CD4-positive, alpha-beta T cell treated with Interleukin-10 for 1 hour (primary cell): ENCODE measurements at regions not wholly inside any gene's neighbourhood (a gene's known extent, or its start where the extent isn't known, plus 50 kb on each side); places are given as distances from the start of the nearest gene placed in this dataset.

Experiments used
- DNase-seq: peaks from one replicate; pipeline ENCODE4 v3.0.0-alpha.2; 2020

DNA sequence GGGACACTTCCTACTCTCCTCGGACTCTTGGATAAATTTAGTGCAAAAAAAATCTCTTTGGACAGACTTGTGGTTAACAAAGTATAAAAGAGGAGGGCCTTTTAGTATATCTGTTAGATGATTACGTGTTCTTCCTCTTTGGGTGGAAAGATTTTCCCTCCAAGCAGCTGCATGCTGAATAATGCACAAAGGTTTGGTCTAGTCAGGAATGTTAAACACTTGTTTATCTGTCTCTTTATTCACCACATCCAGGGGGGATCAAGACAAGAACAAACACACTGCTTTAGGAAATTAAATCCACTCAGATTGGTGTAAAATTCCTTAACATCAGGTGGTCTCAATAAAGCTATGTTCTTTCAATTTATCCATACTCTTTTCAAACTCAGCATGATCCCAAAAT, 260.9 kb upstream of the CHD6 start:
- DNase-seq, result no peak

DNA sequence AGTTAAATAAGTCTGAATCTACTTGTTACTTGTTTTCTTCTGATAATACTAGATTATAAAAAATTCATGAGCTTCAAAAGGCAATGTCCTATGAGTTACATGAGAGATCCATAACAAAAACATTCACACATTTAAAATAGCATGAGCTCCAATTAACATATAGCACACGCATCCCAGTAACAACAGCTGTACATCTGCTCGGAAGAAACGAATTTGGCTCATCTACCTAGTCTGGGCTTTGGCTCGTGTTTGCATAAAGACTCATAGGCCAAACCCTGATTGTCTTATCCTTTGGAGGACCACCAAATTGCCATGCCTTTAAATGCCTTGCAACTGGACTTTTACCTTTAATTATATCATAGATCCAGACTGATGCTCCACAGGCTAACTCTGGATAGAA, 259.7 kb upstream of the CHD6 start:
- DNase-seq, result no peak

DNA sequence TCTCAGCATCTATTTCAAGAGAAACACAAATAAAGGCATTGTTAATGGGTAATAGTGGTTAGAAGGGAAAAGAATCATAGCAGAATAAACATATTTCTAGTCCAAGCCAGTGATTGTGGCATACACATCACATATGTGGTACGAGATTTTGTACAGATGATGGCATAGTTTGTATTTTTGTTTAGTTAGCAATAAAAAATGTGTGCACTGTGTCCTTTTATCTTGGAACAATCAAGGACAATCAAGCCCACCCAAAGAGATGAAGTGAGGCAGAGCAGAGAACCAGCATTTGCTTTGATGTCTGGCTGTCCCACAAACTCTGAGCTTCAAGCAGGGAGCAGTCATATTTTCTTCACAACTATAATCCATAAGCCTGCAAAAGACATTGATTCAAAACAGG, 256.5 kb upstream of the CHD6 start:
- no peak for DNase-seq

DNA sequence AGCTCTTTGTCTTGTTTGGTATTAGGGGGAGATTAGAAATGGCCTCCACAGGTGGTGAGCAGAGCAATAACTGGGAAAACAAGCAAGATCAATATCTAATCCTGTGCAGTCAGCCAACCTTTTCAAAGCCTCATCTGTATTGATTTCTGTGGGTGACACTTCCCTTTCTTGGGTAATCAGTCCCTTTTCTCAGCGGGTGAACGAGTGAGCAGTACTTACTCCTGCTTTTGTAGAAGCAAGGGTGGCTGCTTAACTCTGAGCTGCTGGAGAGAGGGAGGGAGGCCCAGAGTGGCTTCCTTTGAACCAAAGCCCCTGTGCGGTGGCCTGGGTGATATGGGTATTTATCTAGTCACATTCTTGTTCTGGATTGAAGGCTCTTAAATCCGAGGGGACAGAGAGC, 254.8 kb upstream of the CHD6 start:
- no peak for DNase-seq

DNA sequence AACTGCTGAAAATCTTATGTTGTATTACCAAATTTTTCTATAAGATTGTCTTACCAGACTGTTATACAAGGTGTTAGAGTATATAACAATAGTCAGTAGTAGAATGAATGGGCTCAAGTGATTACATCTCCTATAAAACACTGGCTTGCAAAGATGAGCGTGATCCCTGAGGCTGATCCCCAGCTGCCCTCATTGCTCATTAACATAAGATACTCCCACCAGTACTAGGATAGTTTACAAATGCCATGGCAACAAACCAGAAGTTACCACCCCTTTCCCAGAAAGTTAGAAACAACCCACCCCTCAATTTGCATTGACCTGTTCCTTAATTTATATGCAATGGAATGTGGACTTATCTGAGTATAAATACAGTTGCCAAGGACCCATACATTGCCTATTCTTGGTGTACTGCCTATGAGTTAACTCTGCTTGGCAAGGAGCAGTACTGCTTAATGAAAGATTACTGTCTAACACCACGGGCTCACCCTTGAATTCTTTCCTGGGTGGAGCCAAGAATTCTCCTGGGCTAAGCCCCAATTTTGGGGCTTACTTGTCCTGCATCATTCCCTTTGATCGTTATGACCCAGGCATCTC, 252.8 kb upstream of the CHD6 start:
- no peak for DNase-seq

DNA sequence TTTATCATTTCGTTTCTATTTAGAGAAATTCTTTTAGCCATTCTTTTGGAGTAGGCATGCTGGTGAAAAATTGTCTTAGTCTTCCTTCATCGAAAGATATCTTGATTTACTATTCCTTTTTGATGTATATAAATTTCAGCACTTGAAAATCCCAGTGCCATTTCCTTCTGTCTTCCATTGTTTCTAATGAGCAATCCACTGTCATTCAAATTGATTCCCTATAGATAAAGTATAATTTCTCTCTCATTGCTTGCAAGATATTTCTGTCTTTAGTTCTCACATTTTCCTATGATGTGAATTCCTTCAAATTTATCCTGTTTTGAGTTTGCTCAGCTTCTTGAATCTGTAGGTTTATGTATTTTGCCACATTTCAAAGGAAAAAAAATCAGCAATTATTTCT, 251.1 kb upstream of the CHD6 start:
- DNase-seq, result no peak

DNA sequence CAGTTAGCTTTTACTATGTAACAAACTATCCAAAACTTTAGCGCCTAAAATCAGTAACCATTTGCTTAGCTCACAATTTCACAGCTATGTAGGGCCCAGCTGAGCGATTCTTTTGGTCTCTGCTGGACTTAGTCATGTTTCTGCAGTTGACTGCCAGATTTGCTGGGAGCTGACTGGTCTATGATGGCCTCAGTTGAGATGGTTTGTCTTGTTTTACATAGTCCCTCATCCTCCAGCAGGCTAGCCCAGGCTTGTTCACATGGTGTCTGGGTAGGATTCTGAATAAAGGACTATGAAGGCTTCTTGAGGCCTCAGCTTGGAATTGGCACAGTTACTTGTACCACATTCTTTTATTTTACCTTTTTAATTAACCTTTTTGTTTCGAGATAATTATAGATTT, 247.8 kb upstream of the CHD6 start:
- DNase-seq, result no peak

DNA sequence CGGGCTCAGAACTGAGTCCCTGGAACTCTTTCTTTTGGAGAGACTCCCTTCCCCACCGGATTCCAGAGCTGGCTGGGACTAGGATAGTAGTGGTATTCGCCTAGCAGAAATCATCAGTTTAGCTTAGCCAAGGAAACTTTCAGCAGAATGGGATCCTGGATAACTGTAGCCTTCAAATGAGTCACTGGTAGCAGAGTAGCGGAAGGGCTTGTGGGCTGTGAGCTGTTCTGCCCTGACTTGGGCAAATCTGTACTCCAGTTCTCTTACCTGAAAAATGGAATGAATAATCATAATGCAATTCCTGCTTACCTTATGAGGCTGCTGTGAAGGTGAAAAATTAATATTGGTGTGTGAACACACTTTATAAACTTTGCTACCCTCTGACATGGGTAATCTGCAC, 244.3 kb upstream of the CHD6 start:
- DNase-seq, result no peak

DNA sequence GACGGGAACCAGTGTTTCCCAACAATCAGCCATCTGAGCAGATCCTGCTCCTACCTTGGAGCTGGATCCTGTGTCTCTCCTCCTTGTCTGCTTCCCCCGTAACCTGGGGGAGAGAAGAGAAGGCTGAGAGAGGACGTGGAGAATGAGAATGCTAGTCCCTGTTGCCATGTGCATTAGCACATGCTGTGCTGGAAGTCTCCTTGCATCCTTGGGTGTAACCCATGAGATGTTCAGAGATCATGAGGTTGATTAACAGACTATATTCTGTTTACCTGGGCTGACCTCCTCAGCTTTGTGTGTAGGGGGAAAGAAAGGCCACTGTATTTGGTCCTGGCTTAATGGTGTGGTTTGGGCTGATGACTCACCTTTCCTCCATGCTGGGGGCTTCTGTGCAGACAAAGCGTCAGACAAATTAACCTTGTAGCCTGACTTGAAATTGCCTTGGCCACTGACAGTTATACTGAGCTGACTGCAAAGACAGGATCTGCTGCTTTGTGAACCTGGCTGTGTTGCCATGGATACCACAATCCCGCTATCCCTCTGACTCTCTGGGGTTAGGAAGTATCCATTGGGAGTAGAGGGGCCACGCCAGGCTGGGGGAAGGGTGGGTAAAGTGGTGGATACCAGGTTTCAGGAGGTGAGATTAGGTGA, 243.7 kb upstream of the CHD6 start:
- DNase-seq, result no peak

DNA sequence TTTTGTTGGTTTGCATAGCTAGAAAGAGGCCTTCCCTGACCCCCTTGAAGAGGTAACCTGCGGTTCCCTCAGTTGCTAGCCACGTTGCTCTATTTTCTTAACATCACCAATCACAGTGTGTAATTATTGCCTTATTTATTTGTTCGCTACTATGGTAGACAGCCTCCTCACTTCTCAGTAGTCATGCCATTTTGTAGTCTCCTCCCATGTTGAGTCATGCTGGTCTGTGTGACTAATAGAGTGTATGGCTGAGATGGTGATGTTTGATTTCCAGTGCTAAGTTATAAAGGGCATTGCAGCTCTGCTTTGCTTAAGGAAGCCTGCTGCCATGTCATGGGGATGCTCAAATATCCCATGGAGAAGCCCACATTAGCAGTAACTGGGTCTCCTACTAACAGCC, 236.6 kb upstream of the CHD6 start:
- no peak for DNase-seq

DNA sequence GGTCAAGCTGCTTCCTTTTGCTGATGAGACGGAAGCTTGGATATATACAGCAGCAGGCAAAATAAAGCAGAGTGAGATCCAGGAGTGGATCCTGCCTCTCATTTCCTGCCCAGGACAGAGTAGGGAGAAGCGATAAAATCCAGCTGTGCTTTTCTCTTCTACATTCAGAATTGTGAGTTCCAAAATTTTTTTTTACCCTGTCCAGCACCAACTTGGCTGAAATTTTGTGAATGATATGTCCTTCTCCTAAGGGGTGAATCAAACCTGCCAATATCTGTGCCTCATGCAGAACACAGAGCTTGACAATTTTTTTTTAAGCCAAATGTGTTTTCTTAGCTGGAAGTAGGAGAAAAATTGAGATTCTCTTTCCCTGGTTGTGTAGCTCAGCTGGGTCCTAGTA, 235.6 kb upstream of the CHD6 start:
- no peak for DNase-seq

DNA sequence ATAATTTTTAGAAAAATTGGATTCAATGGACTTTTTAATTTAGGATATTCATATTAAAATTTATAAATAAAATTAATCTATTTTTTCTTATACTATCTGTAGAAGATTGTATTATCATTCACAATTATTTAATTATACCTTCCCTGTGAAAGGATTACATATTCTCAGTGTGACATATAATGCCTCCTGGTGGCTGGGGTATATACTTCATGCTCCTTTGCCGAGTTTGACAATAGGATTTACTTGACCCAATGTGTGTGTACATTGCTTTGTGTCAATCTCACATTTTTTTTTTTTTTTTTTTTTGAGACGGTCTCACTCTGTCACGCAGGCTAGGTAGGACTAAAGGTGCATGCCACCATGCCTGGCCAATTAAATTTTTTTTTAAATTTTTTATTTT, 230.0 kb upstream of the CHD6 start:
- no peak for DNase-seq

DNA sequence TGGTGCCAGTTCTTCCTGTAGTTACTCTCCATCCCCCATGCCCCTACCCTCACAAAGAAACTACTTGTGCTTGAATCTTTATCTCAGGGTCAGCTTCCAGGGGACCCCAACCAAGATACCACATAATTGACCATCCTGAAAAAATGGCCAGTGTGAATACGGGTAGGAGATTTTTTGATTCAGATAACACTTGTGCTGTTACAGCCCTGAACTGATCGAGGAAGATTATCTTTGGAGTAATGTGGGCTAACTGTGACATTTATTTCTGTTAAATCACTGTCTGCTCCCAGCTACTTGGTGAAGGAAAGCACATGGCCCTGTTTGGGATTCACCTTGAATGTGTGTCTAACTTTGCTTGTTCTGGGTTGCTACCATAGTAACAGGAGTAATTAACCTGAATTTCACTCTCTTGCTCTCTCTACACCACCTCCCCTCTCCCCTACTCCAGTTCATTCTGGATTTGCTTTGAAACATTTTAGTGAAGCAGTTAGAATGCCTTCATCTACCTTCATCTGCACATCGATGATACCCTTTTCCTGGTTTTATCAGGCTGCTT, 219.6 kb upstream of the CHD6 start:
- DNase-seq, result no peak

DNA sequence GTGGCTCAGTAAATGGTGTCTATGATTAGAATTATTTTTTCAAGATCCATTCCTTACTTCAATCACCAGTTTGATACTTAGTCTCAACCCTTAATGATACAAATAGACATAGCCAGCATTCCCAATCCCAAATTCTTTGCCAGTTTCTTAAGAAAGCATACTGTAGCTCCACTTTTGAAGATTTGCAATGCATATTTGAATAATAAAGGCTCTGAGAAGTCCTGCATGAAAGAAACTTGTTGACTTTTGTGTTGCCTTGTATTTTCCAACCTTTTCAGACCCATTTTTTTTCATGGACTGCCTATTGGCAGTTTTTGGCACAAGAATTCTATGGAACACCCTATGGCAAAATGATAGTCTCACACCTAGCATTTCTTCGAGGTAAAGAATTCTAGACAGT, 215.6 kb upstream of the CHD6 start:
- DNase-seq, result no peak

DNA sequence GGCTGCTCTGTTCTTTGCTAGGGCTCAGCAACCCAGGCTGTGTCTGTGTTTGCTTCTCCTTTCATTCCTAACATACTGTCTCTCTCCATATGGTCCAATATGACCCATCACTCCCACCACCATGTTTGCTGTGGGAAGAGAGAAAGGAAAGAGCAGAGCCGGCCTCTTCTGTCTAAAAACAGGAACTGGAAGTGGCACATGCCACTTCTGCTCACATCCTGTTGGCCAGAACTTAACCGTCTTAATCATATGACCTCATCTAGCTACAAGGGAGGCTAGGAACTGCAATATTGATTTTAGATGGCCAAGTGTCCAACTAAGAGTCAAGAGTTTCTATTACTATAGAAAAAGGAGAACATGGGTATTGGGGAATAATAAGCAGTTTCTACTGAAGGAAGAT, 212.5 kb upstream of the CHD6 start:
- DNase-seq, result no peak

DNA sequence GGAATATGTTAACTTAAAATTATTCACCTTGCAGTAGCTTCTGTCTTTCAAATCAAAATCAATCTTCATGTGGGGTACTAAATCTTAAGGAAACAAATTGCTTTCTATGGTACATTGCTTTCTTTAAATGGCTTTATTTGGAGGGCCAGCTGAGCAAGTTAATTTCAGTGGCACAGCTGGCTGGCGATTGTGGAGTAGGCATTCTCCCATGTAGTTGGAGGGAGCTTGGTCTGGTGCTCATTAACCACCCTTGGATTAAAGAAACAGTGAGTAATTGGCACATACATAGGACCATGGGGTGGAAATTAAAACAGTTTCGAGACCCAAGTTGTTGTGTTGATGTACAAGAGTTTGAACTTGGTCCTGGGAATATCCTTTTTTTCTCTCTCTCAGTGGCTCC, 201.3 kb upstream of the CHD6 start:
- no peak for DNase-seq

DNA sequence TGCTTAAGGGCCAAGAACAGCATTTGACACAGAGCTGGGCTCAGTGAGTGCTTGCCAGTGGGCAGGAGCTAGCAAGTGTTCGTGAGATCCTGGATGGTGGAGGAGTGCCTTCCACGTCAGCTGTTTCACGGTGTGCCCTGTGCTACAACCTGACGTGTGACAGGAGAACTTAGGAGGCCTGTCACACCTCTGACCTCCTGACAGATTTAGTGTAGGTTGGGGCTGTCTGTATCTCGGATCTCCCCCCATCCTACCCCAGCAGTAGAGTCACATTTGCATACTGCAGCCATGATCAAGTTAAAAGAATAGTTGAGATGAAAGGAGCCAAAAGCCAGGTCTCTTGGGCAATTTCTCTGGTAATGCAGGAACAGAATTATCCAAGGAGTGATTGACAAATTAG, 200.8 kb upstream of the CHD6 start:
- DNase-seq, result no peak

DNA sequence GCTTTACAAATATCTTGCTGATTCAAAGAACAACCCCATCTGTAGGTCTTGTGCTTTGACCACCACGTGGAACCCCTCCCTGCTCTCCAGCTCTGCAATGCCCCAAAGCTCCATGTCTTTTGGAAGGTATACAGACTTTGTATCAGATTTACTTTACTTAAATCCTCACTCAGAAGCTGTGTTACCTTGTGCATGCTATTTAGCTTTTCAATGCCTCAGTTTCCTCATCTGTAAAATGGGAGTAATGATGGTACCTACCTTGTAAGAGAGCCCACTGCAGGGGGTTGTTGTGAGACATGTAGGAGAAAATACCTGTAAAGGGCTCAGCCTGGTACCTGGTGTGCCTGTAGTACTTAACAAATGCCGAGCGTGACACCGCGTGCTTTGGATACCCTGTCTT, 200.2 kb upstream of the CHD6 start:
- DNase-seq, result no peak

DNA sequence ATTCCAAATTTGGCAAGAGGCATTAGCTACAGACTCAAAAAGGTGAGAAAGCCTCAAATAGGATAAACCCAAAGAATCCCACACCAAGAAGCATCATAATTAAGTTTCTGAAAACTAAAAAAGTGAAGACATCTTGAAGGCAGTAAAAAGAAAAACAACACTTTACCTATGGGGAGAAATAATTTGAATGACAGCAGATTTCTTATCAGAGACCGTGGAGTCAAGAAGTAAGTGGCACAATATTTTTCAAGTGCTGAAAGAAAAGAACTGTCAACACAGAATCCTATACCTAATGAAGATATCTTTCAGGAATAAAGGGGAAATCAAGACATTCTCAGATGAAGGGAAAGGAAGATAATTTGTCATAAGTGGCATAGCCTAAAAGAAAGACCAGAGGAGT, 193.3 kb upstream of the CHD6 start:
- no peak for DNase-seq

DNA sequence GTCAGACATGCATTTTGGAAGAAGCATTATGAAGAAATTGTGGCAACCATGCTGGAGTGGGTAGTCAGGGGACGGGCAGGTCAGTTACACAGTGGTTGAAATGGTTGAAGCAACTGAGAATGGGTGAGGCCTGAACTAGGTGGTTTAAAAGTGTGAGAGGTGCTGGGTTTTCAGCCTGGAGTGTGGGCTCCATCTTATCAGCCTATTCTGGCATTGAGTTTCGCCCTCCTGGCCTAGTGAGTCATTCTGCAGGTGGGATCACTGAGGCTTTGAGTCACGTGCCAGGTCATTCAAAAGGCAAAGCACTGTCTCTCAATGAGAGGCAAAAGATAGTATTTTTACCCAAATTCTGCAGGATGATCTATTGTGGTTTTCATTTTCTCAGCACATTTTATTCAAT, 181.9 kb upstream of the CHD6 start:
- DNase-seq, result no peak

DNA sequence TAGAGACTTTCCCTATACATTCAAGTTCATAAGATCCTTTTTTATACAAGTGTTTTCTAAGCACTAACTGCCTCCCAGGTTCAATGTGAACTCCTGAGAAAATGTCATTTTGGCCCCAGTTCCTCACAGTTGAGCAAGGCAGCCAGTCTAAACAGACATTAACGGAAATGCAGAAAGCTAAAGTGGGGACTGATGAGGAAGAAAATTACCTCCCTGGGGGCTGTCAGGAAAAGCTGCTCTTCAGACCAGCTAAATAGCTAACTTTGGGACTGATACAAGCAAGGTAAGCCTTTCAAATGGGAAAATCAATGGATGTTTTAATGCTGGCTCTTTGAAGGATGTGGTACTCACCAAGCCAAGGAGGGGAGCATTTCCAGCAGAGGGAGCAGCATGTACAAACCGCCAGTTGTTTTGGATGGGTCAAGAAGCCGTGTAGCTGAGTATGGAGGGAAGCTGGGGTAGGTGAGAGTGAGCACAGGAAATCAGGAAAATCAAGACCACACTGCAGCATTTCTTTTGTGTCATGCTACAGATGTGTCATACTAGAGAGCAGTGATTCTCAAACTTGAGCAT, 180.8 kb upstream of the CHD6 start:
- no peak for DNase-seq

DNA sequence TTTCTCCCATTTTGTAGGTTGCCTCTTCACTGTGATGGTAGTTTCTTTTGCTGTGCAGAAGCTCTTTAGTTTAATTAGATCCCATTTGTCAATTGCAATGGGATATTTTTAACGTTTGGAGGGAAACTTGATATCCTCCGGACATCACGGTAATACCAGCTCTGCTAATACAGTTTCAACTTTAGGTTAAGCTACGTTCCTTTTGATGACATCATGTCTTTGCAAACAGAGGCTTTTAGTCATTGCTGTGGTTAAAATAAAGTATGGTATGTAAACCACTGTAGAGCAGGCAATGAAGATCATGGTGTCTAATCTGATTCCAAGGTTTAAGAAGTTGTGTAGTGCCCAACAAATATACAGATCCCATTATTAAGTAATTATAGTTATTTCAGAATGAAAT, 168.0 kb upstream of the CHD6 start:
- DNase-seq, result no peak

DNA sequence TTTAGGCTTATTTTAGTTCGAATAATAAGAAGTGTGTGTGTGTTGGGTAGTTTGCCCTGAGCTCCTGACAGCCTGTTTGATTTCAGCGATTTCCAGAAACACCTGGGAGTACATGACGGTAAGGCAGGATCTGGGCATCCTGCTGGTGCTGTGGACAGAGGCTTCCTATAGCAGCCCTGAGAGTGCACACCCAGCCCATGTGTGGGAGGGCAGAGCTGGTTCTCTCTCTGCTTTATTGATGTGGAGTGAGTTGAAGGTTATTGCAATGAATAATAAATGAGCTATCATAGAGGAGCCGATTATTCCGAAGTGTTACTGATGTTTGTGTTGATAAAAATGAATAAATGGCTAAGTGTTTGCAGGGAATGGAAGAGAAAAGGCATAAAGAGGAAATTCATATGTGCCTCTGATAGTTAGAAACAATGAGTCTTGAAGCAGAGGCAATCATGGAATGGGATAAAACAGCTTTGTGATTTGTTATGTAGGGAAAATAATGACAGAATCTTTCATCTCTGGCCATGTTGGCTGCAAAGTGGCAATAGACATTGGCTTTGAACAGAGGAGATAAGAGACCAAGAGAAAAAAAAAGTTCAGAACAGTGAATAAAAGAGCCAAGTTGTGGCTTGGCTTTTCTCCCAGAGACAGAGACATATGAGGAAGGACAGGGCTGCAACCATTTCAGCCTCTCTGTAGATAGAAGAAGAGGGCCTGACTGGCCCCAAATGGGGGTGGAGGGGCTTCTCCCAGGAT, 166.2 kb upstream of the CHD6 start:
- DNase-seq, result no peak
